DMS 273 treated with DMSO at 0.1 percent for 48 hours (cell line): ENCODE measurements at regions not wholly inside any gene's neighbourhood (a gene's known extent, or its start where the extent isn't known, plus 50 kb on each side); places are given as distances from the start of the nearest gene placed in this dataset.

ENCODE experiments used
- DNase-seq: peaks from one replicate; lab custom pipeline; 2025; lab: John Stamatoyannopoulos, UW

GRCh38 chr11:119810478-119811232 lies 81.7 kb upstream of the NECTIN1 start:
- DNase-seq = no peak

GRCh38 chr11:119809346-119809745 lies 80.3 kb upstream of the NECTIN1 start:
- no peak for DNase-seq

- DNase-seq = no peak
Observed at GRCh38 chr11:119808407-119809185, 79.6 kb upstream of the NECTIN1 start.

DNA sequence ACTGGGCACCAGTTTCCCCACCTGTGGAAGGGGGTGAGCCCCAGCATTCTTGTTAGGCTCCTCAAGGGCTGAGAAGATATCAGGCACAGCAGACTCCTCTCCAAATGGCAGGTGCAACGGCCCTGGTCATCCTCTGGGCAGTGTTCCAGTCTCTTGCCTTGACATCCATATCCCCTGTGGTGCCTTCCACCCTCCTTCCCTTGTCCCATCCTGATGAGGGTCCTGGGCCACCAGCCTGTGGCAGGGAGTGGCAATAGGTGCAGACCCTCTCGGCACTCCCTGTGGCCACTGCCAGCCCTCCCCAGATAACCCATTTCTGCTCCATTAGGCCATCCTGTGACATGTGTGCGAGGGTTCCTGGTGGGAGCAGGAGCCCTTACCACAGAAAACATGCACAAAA lies 78.8 kb upstream of the NECTIN1 start:
- DNase-seq = no peak

- DNase-seq = no peak
Observed at GRCh38 chr11:119807402-119807801, 78.4 kb upstream of the NECTIN1 start.

DNA sequence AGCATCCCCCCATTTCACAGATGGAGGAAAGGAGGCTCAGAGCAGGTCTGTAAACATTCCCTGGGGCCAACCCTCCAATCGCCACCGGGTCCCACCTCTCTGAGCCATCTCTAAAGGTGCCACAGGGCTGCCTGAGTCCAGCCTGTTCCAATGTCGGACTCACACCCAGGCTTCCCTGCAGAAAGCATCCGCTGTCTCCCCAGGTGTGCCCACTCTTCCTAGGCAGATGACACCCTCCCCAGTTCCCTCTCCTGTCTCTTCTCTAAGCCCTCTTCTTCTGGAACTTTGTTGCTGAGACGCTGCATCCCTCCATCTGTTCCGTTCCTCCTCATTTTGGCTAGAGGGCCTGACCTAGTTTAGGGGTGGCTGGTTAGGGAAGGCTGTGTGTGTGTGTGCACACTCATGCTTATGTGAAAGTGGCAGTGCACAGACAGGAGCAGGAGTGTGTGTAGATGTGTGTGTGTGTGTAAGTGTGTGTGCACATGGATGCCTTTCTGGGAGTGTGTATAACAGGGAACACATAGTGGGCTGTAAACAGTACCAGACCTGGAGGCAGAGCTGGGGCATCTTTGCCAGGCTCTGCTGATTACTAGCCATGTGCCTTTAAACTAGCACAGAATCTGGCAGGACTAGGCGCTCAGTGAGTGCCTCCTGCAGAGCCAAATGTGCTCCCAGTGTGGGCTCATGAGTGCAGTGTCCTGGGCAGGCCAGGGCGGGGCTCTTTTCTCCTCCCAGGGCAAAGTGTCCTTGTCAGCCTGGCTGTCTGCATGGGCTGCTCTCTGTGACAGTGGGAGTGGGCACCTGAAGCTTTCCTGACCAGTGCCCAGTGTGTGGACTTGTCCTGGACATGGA lies 77.3 kb upstream of the NECTIN1 start:
- no peak for DNase-seq

DNA sequence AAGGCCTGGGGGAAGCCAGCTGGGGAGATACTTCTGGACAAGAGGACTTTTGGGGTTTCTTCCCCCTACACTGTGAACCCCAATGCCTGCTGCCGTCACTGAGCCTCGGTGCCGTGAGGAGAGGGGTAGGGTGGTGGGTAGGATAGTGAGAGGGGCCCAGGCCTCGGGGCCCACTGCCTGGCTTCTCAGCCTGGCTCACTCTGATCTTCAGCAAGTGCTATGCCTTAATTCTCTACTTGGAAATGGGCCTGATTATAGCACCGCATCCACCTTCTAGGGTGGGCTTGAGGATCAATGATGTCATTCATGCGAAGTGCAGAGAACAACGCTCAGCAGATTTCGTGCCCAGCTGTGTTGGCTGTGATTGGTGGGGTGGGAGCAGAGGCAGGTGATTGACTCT lies 76.7 kb upstream of the NECTIN1 start:
- no peak for DNase-seq

GRCh38 chr11:119804698-119805097 lies 75.7 kb upstream of the NECTIN1 start:
- DNase-seq = no peak

- no peak for DNase-seq
Observed at GRCh38 chr11:119803726-119804294, 74.8 kb upstream of the NECTIN1 start.

DNA sequence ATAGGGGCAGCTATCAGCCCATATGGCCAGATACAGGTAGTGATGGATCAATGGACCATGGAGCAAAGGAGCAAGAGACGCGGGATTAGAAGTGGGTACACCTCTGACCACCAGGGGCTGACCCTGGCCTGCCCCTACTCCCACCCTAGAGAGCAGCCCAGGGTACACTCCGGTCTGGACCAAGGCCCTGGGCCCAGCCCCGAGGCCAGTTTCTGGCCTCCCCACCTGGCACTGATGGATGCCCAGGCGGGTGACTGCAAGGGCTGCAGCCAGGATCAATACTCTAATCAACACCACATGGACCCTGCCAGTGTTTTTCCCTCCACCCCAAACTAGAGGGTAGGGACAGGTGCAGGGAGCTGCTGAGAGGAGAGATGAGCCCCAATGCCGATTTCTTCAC lies 74.1 kb upstream of the NECTIN1 start:
- DNase-seq = no peak

GRCh38 chr11:119802670-119803069 lies 73.7 kb upstream of the NECTIN1 start:
- no peak for DNase-seq

GRCh38 chr11:119800619-119801018 lies 71.6 kb upstream of the NECTIN1 start:
- DNase-seq = no peak

DNA sequence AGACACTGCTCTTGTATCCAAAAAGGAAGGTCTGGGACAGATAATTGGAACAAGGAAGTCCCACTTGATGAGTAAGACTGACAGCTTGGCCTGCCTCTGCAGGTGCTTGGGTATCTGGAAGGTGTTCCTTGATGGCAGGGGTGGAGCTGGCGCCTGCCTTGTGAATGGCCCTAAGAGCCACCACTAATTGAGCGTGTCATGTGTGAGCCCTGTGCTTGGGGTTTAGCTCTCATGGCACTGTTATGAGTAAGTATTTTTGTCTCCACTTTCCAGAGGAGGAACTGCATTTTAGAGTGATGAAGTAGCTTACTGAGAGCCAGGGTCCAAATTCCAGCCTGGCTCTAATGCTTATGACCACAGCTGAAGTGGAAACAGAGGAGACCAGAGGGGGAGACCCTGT lies 71.2 kb upstream of the NECTIN1 start:
- DNase-seq = no peak

DNA sequence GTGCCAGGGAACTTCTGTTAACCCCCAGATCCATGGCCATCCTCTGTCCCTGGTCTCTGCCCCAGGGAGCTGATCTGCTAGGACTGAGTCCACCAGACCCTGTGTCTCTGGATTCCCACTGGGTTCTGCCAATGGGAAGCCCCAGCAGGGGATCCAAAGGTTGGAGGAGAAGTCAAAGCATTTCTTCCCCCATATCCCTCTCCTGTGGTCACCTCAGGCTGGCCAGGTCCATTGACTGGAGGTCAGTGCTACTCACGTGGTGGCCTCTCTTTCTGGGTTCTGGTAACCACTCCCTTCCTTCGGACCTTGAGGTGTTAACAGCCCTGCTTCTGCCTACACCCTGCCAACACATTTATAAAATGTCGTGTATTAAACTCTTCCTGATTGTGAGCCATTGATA lies 69.7 kb upstream of the NECTIN1 start:
- no peak for DNase-seq

DNA sequence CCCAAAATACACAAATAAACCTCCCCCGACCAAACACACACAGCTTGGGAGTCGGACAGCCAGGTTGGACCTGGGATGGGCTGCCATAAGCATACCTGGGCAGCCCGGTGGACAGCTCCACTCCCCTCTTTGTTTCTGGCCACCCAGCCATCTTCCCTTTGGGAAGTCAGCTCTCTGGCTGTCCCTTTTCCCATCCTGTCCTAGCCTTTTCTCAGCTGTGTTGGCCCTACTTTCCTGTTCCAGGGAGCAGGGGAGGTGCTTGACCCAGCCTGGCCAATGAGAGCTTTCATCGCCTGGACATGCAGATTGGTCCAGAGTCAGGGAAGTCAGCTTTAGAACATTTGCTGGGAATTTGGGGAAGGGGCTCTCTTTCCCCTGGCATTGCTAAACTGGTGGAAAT lies 68.7 kb upstream of the NECTIN1 start:
- no peak for DNase-seq

DNA sequence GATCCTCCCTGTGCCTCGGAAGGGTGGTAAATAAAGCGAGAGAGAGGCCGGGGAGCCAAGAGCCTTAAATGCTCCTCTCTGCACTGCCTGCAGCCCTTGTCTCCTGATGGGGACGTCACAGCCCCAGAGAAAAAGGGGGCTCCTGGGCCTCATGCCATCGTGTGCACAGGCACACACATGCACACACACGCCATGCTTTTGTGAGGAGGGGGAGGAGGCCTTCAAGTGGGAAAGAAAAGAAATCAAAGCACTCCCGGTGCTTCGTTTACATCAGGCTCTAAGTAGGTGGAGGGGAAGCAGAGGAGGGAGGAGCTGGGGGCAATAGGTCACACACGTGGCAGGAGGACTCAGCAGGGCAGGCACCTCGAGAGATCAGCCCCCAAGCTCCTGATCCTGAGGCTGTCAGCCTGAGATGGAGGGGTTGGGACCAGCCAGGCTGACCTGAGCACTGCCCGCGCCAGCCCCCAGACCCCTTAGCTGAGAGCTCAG lies 68.2 kb upstream of the NECTIN1 start:
- DNase-seq = no peak

DNA sequence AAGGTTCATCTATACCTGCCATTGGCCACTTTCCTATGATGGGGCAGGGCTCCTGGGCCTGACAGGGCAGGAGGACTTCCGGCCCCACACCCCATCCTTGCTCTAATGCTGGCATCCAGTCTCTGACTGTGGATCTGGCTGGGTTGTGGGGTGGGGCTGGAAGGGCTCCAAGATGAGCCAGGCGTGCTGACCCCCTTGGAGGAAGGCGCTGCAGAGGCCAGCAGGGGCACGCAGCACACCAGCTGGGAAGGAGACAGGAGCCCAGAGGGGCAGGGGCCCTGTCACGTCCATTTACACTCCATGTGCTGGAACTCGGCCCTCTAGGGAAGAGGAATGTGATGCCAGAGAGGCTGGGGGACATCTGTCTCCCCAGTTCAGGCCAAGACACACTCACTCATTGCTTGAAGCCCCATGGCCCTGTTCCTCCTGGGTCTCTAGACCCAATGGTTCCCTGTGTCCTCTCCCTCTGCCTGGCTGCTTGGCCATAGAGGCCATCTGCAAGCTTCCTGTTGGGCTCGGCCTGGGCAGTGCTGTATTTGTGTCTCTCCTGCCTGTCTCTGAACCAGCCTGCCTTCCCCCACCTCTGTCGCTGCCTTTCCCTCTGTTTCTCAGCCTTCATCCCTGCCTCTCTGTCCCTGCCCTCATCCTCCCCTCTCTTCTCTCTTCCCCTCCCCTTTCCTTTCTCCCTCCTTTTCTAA lies 67.5 kb upstream of the NECTIN1 start:
- DNase-seq = no peak

DNA sequence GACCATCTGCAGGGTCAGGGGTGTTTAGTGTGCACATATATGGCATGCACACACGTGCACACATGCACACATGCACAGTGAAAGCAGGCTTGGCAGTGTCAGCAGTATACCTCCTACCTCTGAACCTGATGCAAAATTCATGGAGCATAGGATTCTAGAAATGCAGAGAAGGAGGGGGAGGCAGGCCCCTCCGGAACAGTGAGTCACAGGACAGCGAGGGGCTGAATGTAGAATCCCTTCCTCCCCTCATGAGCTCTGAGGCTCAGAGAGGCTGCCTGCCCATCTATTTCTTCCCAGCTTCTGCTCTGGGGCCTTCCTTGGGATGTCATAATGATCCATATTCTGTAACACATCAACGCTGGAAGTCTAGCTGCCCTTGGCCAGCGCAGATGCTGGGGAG lies 66.7 kb upstream of the NECTIN1 start:
- no peak for DNase-seq

GRCh38 chr11:119795231-119795630 lies 66.2 kb upstream of the NECTIN1 start:
- no peak for DNase-seq

- DNase-seq = no peak
Observed at GRCh38 chr11:119794756-119795155, 65.8 kb upstream of the NECTIN1 start.

DNA sequence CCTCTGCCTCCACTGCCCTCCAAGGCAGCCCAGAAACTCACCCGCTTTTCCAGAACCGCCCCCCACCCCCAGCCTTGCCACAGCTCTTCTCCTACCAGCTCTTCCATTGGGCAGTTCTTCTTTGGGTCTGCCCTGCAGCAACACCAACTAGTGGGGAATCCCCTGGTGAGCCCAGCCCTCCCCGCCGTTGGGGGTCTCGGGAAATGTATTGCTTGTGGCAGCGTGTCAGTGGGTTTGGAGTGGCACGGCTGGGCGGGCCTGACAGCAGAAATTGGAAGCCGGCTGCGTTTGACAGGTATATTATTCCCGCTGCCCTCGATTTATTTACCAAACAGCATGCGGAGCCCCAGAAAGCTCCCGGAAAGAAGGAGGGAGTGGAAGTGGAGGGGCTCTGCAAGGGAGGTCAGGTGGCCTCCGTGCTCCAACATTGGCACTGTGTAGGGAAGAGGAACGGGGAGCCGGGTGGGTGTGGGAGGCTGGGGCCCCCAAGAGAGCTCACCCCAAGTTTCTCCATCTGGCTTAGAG lies 65.2 kb upstream of the NECTIN1 start:
- no peak for DNase-seq
